ENCODE measurements at regions not wholly inside any gene's neighbourhood (a gene's known extent, or its start where the extent isn't known, plus 50 kb on each side); places are given as distances from the start of the nearest gene placed in this dataset.

- TF ChIP-seq POLR2A (IDR thresholded peaks at IDR 0.05) (no peak), POLR2AphosphoS5 (IDR thresholded peaks at IDR 0.05) (no peak), CTCF (IDR thresholded peaks at IDR 0.05) (no peak)
Measured at GRCh38 chr1:244335456-244335855, 116.3 kb downstream of the ADSS2 start.

Data from prostate gland (tissue), 2 donors.